A673 (cell line): ENCODE measurements at regions not wholly inside any gene's neighbourhood (a gene's known extent, or its start where the extent isn't known, plus 50 kb on each side); places are given as distances from the start of the nearest gene placed in this dataset.

Source experiments
- CTCF ChIP-seq: fragments of 300-800, 200-600 bp; sonication (generic); conservative IDR thresholded peaks from 2 replicates; pipeline ENCODE4 v1.5.1; 2017; ENCODE audit warnings: low read depth, mild to moderate bottlenecking, antibody characterized with exemption, low read length, moderate library complexity, mixed read lengths
- EZH2 ChIP-seq: fragments of 200-600 bp; sonication (generic); IDR thresholded peaks from 2 replicates; pipeline ENCODE4 v1.6.1; 2017; ENCODE audit warnings: borderline replicate concordance, low read depth, mild to moderate bottlenecking, mixed read lengths, antibody characterized with exemption, low read length; ENCODE audit not compliant: poor library complexity, severe bottlenecking

- TF ChIP-seq CTCF (no peak), EZH2 (no peak)
These were observed 133.0 kb upstream of the PPP1R26 start for GRCh38 chr9:135346438-135347050.
